GM19397 (cell line): ENCODE measurements at regions not wholly inside any gene's neighbourhood (a gene's known extent, or its start where the extent isn't known, plus 50 kb on each side); places are given as distances from the start of the nearest gene placed in this dataset.
"Not testable (repeated sequence)": the region's sequence is repeated elsewhere in the genome, so short reads cannot be mapped to it uniquely, and the experiment has no call there.

ENCODE experiments used
- ATAC-seq: cut with Tn5 transposase; IDR thresholded peaks from one replicate; pipeline ENCODE4 v1.9.1; 2021; ENCODE audit warnings: mild to moderate bottlenecking, moderate library complexity; ENCODE audit not compliant: unreplicated experiment

GRCh38 chr9:62526306-62526705 lies 1336.5 kb downstream of the SPATA31A7 start:
- not testable (repeated sequence) for ATAC-seq

- not testable (repeated sequence) for ATAC-seq
Measured at GRCh38 chr9:62532162-62532776, 1342.4 kb downstream of the SPATA31A7 start.

DNA sequence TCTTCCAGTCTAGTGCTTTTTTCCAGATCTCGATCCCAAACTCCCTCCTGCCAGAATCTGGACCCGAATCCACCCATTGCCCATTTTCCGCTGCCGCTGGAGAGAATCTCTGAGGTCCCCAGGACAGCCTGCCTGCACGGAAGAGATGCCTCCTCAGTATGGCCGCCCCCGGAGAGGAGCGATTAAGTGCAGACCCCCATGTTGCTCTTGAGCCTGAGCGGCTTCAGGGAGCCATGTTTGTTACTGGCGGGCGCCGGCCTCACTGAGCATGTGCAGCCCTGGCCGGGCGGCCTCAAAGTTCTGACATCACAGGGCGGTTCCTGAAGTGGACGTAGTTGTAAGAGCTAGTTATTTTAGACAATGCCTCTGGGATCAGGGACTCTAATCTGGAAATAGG lies 1342.9 kb downstream of the SPATA31A7 start:
- not testable (repeated sequence) for ATAC-seq

DNA sequence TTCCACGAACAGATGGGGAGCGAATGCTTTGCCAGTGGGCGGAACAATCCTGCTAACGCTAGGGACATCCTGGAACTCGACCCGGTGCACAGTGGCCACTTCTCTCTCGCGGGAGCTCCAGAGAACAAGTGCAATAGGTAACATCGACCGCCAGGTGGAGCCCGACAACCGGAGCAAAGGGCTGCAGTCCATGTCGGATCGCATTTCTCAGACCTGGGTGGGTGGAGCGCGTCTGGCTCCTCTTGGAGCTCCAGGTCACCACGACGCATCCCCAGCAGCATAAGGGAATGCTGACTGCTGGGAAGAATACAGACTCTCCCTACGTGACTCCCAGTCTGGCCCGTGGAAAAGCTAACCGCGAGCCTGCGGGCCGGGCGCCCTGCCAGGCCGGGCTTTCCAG lies 1360.7 kb downstream of the SPATA31A7 start:
- ATAC-seq = peak; percentile 66

DNA sequence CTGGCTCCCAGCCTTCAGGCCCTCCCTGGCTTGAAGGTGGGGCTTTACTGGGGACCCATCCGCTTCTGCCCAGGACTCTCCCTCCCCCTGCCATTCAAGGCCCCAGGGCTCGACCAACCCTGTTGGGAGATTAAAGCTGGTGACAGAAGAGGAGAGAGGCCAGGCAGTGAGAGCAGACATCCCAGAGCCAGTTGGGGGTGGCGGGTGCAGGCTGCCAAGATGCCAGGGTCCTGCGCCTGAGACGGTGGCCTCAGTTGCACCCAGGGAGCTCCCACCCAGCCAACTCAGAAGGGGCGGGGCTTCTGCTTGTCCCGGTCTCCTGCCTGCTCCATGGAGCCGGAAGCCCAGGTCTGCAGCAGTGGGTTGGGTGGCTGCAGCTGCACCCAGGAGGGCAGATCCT lies 1370.8 kb downstream of the SPATA31A7 start:
- not testable (repeated sequence) for ATAC-seq

GRCh38 chr9:62565132-62565531 lies 1375.3 kb downstream of the SPATA31A7 start:
- ATAC-seq = not testable (repeated sequence)

GRCh38 chr9:62566430-62566829 lies 1376.6 kb downstream of the SPATA31A7 start:
- not testable (repeated sequence) for ATAC-seq

- ATAC-seq = not testable (repeated sequence)
Measured at GRCh38 chr9:62597128-62597527, 1407.3 kb downstream of the SPATA31A7 start.
